Stimulated activated CD8-positive, alpha-beta memory T cell treated with anti-CD3 and anti-CD28 coated beads, Interleukin-15, amount 100 ng/mL, for 48 hours (primary cell): ENCODE measurements at regions not wholly inside any gene's neighbourhood (a gene's known extent, or its start where the extent isn't known, plus 50 kb on each side); places are given as distances from the start of the nearest gene placed in this dataset.
"Not testable (repeated sequence)": the region's sequence is repeated elsewhere in the genome, so short reads cannot be mapped to it uniquely, and the experiment has no call there.

Experiments used
- DNase-seq, 2 donors: peaks; one replicate each; pipeline ENCODE4 v3.0.0-alpha.2; 2020; ENCODE audit warnings: low read depth in 2 of 2

GRCh38 chr4:18105030-18106011, 83.8 kb upstream of the LCORL start:
- no peak for DNase-seq

GRCh38 chr4:18103876-18104605, 82.5 kb upstream of the LCORL start:
- no peak for DNase-seq

GRCh38 chr4:18100657-18101056, 79.1 kb upstream of the LCORL start:
- no peak for DNase-seq

GRCh38 chr4:18090447-18090846, 68.9 kb upstream of the LCORL start:
- DNase-seq: not testable (repeated sequence)

GRCh38 chr4:18082236-18082635, 60.7 kb upstream of the LCORL start:
- DNase-seq: no peak

- no peak for DNase-seq
These were observed 60.2 kb upstream of the LCORL start for GRCh38 chr4:18081708-18082107.

- no peak for DNase-seq
These were observed 56.3 kb upstream of the LCORL start for GRCh38 chr4:18077808-18078207.

- DNase-seq: peak; percentile 7 to 8
These were observed 54.4 kb upstream of the LCORL start for GRCh38 chr4:18075823-18076433.

- DNase-seq: no peak
These were observed 50.3 kb upstream of the LCORL start for GRCh38 chr4:18071894-18072293.
